ENCODE measurements at regions not wholly inside any gene's neighbourhood (a gene's known extent, or its start where the extent isn't known, plus 50 kb on each side); places are given as distances from the start of the nearest gene placed in this dataset.
"Not testable (repeated sequence)": the region's sequence is repeated elsewhere in the genome, so short reads cannot be mapped to it uniquely, and the experiment has no call there.

- no peak for DNase-seq
- intact Hi-C loops (cut with DNase I, micrococcal nuclease): no loop called here
- ATAC-seq: no peak
Measured at GRCh38 chr4:126890994-126891393, 741.8 kb upstream of the INTU start.

GRCh38 chr4:126894963-126895362 is 737.8 kb upstream of the INTU start:
- DNase-seq (no peak), ATAC-seq (no peak)
- intact Hi-C loops (cut with DNase I, micrococcal nuclease): no loop called here

DNA sequence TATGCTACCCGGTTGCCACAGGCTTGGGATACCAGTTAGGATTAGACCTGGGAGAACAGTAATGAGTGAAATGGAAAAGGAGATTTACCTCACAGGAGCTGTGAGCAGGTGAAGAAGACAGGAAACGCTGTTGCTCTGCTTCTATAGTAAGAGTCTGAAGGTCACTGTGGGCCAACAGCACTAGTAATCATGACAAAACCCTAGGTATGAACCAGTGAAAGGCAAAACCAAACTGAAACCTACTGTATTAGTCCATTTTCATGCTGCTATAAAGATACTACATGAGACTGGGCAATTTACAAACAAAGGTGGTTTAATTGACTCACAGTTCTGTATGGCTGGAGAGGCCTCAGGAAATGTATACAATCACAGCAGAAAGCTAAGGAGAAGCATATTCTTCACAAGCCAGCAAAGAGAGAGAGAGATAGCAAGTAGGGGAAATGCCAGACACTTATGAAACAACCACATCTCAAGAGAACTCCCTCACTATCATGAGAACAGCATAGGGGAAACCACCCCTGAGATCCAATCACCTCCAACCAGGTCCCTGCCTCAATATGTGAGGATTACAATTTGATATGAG is 736.7 kb upstream of the INTU start:
- ATAC-seq: no peak
- intact Hi-C loops (cut with DNase I, micrococcal nuclease): no loop called here

GRCh38 chr4:126897038-126897437 is 735.7 kb upstream of the INTU start:
- no peak for DNase-seq
- ATAC-seq: no peak
- intact Hi-C loops (cut with DNase I, micrococcal nuclease): no loop called here

More for the DNA sequence above, 736.7 kb upstream of the INTU start:
- no peak for DNase-seq

DNA sequence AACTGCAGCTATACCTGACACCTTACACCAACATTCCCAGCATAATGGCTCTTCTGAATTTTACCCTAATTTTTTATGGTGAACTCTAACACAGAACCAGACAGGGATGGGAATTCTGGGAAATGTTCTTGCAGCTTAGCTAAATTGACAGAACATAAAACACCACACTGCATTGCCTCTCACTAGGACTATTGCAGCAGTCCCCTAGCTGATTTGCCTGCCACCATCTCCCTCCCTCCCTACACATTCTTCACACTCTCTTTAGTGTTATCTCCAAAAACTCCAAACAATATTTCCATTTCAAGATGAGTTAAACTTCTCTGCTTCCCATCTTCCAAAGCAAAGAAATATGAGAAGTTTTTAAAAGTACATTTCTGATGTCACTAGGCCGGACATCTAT is 733.9 kb upstream of the INTU start:
- DNase-seq (no peak), ATAC-seq (no peak)
- intact Hi-C loops (cut with DNase I, micrococcal nuclease): no loop called here

DNA sequence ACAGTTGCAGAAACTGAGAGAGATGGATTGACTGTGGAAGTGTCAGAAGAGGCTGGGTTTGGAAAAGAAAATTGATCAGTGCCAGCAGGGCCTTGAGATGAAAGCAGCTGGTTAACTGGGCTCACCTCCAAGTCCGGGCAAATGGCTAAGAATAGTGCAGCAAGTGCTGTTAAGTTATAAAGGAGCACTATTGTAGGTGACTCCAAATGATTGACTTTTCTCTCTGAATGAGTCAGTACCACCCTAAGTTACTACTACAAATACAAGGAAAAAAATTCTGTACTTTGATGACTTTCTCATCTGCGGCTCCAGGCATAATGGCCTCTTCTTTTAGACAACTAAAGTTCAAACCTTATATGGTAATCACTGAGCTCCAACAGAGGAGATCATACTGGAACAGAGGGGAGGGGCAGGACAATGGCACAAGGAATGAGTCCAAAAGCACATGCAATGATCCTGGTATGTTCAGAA is 733.4 kb upstream of the INTU start:
- no peak for DNase-seq
- intact Hi-C loops (cut with DNase I, micrococcal nuclease): no loop called here
- no peak for ATAC-seq

DNA sequence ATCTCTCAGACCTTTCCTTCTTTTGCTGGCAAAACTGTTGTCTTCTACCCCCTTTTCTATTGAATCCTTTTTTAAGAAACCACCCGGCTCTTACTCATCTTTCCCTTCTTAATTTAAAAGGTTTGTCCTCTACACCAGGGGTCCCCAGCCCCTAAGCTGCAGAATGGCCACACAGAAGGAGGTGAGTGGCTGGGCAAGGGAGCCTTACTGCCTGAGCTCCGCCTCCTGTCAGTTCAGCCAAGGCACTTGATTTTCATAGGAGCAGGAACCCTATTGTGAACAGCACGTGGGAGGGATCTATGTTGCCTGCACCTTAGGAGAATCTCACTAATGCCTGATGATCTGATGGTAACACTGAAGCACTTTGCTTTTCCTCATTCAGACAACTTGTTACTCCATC is 726.3 kb upstream of the INTU start:
- no peak for ATAC-seq
- intact Hi-C loops (cut with DNase I, micrococcal nuclease): no loop called here
- no peak for DNase-seq

DNA sequence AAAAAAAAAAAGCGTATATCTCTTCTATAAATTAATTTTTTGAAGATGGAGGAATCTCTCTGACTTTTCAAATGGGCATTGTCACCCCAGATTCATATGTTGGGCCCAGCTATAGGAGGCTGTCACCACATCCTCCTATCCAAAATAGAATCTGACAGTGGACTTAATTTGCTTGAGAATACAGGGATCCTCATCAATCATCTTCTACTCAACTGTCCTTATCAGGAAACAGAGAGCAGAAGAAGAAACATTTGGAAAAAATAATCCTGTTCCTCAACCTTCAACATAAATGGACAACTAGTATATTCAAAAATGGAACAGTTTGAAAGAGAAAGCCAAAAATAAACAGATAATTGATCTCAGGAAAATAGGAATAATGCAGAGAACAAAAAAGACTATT is 725.4 kb upstream of the INTU start:
- no peak for DNase-seq
- no peak for ATAC-seq
- intact Hi-C loops (cut with DNase I, micrococcal nuclease): no loop called here

GRCh38 chr4:126916049-126916625 is 716.6 kb upstream of the INTU start:
- no peak for ATAC-seq
- intact Hi-C loops (cut with DNase I, micrococcal nuclease): no loop called here
- no peak for DNase-seq

DNA sequence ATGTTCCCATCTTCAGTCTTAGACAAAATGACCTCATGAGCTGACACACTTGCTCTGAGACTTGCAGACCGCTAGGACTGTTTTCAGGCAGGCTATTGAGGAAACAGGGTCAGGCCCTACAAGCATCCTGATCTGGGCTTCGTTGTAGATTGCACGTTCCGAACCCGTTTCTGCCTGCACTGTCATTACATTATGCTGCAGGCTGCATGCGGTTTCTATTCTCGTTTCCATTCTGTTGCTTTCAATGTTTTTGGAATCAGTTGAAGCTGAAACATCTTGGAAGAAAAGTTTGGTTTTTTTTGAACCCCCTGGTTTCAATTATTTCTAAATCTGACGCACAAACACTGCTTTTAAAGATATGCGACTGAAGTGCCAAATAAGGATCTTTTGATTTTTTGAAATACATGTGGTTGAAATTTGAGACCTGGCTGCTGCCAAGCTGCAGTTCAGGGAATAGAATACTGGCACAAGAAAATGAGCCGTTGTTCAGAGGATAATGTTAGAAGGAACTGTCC is 716.1 kb upstream of the INTU start:
- DNase-seq: no peak
- intact Hi-C loops (cut with DNase I, micrococcal nuclease): no loop called here
- no peak for ATAC-seq

- ATAC-seq; intact Hi-C loops (cut with DNase I, micrococcal nuclease); DNase-seq: not testable (repeated sequence)
Measured at GRCh38 chr4:126922328-126922938, 710.3 kb upstream of the INTU start.

DNA sequence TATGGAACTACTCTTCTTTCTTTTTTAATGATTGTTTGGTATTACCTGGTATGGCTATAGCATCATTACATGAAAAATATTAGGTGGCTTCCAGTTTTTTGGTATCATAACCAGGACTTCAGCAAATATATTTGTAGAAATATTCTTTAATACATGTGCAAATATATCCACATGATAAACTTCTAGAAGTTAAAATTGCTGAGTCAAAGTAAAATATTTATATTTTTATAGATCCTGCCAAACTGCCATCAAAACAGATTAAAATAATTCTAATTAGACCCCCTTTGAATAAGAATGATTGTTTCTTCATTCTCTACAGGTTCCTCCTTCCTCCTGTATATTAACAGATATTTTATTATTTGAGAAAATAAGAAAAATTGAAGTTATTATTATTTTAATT is 708.5 kb upstream of the INTU start:
- intact Hi-C loops (cut with DNase I, micrococcal nuclease): no loop called here
- ATAC-seq: no peak
- no peak for DNase-seq

DNA sequence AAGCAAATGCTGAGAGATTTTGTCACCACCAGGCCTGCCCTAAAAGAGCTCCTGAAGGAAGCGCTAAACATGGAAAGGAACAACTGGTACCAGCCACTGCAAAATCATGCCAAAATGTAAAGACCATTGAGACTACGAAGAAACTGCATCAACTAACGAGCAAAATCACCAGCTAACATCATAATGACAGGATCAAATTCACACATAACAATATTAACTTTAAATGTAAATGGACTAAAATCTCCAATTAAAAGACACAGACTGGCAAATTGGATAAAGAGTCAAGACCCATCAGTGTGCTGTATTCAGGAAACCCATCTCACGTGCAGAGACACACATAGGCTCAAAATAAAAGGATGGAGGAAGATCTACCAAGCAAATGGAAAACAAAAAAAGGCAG is 702.7 kb upstream of the INTU start:
- DNase-seq; ATAC-seq; intact Hi-C loops (cut with DNase I, micrococcal nuclease): not testable (repeated sequence)

- intact Hi-C loops (cut with DNase I, micrococcal nuclease): no loop called here
- no peak for ATAC-seq
Measured at GRCh38 chr4:126935801-126936200, 697.0 kb upstream of the INTU start.

DNA sequence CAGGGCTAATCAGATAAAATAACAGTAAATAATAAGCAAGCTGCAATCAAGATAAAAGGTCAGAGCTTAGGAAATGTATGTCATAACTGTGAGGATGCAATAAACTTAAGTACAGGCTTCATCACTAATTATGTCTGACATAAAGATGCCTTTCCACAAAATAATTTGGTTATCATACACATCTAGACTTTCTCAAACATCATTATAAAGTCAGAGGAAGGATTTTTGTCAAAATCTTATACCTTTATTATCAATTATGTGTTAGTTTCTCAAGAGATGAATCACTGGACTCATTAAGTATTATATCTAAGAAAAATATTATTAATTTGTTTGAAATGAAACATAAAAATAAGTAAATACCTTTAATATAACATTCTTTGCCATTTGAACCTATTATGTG is 695.4 kb upstream of the INTU start:
- intact Hi-C loops (cut with DNase I, micrococcal nuclease): no loop called here
- DNase-seq: no peak
- no peak for ATAC-seq

More at GRCh38 chr4:126935801-126936200, 697.0 kb upstream of the INTU start:
- no peak for DNase-seq

- no peak for ATAC-seq
- DNase-seq: no peak
- intact Hi-C loops (cut with DNase I, micrococcal nuclease): no loop called here
Measured at GRCh38 chr4:126937846-126938422, 694.8 kb upstream of the INTU start.

DNA sequence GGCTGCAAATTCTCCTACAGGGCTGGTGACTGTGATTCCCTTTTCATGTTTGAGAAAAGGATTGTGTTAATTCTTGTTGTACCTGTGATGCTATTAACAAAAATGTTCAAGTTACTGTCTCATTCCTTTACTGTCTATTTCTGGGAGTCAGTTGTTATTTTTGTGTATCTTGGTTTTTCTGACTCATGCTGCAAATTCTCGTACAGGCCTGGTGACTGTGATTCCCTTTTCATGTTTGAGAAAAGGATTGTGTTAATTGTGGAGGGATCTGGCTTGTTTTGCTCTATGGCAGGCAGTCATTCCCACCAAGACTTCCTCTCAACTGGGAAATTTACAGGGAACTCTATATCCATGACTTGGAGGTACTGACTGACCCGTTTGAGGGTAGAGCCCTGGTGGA is 693.4 kb upstream of the INTU start:
- ATAC-seq (no peak), DNase-seq (no peak)
- intact Hi-C loops (cut with DNase I, micrococcal nuclease): no loop called here

DNA sequence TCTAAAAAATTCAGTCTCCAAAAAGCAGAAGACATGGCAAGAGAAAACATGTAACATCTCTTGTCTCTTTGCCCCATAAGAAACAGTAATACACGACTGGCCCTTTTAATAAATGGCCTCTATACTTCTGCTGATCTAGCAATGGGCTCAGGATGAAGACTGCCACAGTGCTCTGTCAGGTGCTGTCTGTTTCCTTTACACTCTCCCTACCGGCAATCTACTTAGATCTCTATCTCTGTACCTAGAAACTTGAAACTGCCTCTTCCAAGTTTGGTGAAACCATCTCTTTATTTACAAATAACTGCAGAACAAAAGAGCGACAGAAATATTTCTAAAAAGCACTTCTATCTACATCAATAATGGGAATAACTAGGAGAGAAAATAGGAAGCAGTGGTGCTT is 685.2 kb upstream of the INTU start:
- intact Hi-C loops (cut with DNase I, micrococcal nuclease): no loop called here
- ATAC-seq: no peak
- DNase-seq: no peak

- intact Hi-C loops (cut with DNase I, micrococcal nuclease): no loop called here
- ATAC-seq: no peak
- no peak for DNase-seq
Measured at GRCh38 chr4:126954537-126955291, 678.0 kb upstream of the INTU start.
